ENCODE measurements at regions not wholly inside any gene's neighbourhood (a gene's known extent, or its start where the extent isn't known, plus 50 kb on each side); places are given as distances from the start of the nearest gene placed in this dataset.

DNA sequence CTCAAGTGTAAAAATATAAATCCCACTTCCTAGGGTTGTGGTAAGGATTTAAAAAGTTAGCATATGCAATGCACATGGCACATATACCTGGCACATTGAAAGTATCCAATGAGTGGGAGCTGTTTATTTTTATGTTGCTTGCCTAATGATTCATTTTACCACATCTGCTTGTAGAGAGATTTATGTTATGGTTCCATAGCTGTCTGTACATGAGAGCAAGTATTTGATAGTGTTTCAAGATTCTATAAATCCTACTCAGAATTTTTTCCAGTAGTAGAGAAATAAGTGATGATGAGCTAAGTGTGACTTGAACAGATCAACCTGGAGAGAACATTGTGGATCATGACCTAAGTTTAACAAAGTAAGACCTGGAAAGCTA lies 125.3 kb upstream of the SPTLC3 start:
- no peak overlapping the region for H3K27ac ChIP-seq
- no peaks in the 10 kb centered on the region for H3K9me3 ChIP-seq
- intact Hi-C loops (cut with DNase I), result no loop called here
- TF ChIP-seq, protein P1, sequence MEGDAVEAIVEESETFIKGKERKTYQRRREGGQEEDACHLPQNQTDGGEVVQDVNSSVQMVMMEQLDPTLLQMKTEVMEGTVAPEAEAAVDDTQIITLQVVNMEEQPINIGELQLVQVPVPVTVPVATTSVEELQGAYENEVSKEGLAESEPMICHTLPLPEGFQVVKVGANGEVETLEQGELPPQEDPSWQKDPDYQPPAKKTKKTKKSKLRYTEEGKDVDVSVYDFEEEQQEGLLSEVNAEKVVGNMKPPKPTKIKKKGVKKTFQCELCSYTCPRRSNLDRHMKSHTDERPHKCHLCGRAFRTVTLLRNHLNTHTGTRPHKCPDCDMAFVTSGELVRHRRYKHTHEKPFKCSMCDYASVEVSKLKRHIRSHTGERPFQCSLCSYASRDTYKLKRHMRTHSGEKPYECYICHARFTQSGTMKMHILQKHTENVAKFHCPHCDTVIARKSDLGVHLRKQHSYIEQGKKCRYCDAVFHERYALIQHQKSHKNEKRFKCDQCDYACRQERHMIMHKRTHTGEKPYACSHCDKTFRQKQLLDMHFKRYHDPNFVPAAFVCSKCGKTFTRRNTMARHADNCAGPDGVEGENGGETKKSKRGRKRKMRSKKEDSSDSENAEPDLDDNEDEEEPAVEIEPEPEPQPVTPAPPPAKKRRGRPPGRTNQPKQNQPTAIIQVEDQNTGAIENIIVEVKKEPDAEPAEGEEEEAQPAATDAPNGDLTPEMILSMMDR (IDR thresholded peaks at IDR 0.05), result no peak
- no peak for DNase-seq
- no peaks in the 10 kb centered on the region for H3K36me3 ChIP-seq (ENCODE audit: insufficient read depth in 1 of 2, low read depth in 1 of 2)
- ATAC-seq, result no peak
- H3K4me3 ChIP-seq, result no peak overlapping the region
- H3K4me1 ChIP-seq, result no peaks in the 10 kb centered on the region
- H3K27me3 ChIP-seq (ENCODE audit: insufficient read depth in 3 of 3, low read length in 2 of 3), result no peaks in the 10 kb centered on the region

DNA sequence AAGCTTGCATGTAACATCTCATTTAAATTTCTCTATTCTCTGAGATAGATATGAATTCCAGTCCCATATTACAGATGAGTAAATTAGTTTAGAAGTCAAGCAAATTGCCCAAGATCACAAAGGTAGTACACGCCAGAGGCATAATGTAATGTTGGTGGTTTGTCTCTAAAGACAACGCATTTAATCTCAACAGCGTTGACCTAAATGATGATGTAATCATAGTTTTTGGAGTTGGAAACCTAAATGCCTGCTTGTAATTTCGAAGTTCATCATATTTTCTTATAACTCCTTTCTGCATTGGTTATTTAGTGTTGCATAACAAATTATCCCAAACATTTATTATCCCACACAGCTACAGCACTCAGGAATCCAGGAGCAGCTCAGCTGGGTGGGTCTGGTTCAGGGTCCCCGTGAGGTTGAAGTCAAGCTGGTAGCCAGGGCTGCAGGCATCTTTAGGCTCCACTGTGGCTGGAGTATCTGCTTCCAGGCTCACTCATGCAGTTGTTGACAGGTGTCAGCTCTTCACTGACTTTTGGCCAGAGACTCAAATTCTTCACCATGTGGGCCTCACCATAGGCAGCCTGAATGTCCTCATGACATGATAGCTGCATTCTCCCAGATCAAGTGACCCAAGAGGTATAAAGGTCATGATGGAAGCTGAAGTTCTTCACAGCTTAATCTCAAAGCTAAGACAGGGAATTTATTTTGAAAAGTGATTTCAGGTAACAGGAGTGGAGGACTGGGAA lies 122.0 kb upstream of the SPTLC3 start:
- TF ChIP-seq, protein P1 (IDR thresholded peaks at IDR 0.05), result no peak
- DNase-seq (no peak), ATAC-seq (peak in 2 of 4 donors; percentile 27 to 85)
- H3K27me3 ChIP-seq (ENCODE audit: insufficient read depth in 3 of 3, low read length in 2 of 3), result no peaks in the 10 kb centered on the region
- no peak overlapping the region for H3K27ac ChIP-seq
- intact Hi-C loops (cut with DNase I), result no loop called here
- H3K36me3 ChIP-seq (ENCODE audit: insufficient read depth in 1 of 2, low read depth in 1 of 2), result no peaks in the 10 kb centered on the region
- WGBS, 3 donors, result 77 to 79% (median 77%) methylated on average over 5 of the region's 5 CpGs
- no peaks in the 10 kb centered on the region for H3K9me3 ChIP-seq
- H3K4me1 ChIP-seq, result no peaks in the 10 kb centered on the region
- no peak overlapping the region for H3K4me3 ChIP-seq

DNA sequence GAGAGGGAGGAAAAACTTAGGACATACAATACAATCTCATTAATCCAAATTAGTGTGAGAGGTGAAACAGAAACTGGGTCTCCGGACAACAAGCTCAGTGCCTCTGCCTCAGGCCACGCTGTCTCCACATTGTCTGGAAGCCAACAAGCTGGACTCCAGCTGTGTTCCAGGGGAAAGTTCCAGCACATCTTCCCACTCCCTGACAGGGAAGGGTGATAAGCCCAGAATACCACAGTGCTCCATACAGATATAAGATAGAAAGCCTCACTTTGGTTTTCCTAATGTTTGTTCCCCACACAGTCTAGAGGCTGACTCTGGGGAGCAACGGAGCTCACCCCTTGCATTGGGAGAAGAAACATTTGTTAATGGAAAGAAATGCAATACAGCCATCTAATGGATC lies 117.1 kb upstream of the SPTLC3 start:
- DNase-seq (no peak), ATAC-seq (no peak)
- H3K4me1 ChIP-seq, result no peaks in the 10 kb centered on the region

DNA sequence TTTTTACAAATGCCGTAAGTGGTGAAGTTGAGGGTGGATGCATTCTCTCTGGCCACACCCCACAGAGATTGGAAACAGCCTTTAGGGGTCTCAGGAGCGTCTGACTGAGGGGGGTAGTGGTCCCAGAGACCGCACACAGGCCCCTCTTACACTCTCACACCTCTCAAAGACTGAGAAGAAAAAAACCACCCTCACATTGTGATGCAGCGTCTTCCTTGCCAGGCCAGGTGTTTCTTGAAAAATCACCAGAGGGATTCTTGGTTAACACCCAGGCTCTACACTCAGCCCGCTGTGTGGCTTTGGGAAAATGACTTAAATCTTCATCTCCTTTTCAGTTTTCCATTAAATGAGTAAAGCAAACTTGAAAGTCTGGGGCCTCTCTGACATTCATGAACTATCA lies 115.8 kb upstream of the SPTLC3 start:
- TF ChIP-seq, protein P1 (IDR thresholded peaks at IDR 0.05), result no peak
- ATAC-seq (no peak), DNase-seq (no peak)
- 66 to 73% (median 69%) methylated on average over 5 of the region's 5 CpGs for WGBS, 3 donors
- intact Hi-C loops (cut with DNase I), result no loop called here
- no peak overlapping the region for H3K4me3 ChIP-seq
- H3K9me3 ChIP-seq, result no peaks in the 10 kb centered on the region
- H3K4me1 ChIP-seq, result no peaks in the 10 kb centered on the region
- H3K27ac ChIP-seq, result no peak overlapping the region
- no peaks in the 10 kb centered on the region for H3K27me3 ChIP-seq (ENCODE audit: insufficient read depth in 3 of 3, low read length in 2 of 3)
- no peaks in the 10 kb centered on the region for H3K36me3 ChIP-seq (ENCODE audit: insufficient read depth in 1 of 2, low read depth in 1 of 2)

More for the DNA sequence above, 117.1 kb upstream of the SPTLC3 start:
- no peak overlapping the region for H3K4me3 ChIP-seq
- TF ChIP-seq, protein P1 (IDR thresholded peaks at IDR 0.05), result no peak
- no peaks in the 10 kb centered on the region for H3K9me3 ChIP-seq
- intact Hi-C loops (cut with DNase I), result no loop called here
- no peaks in the 10 kb centered on the region for H3K36me3 ChIP-seq (ENCODE audit: insufficient read depth in 1 of 2, low read depth in 1 of 2)
- 54 to 69% (median 68%) methylated on average over 3 of the region's 3 CpGs for WGBS, 3 donors
- H3K27me3 ChIP-seq (ENCODE audit: insufficient read depth in 3 of 3, low read length in 2 of 3), result no peaks in the 10 kb centered on the region
- no peak overlapping the region for H3K27ac ChIP-seq

DNA sequence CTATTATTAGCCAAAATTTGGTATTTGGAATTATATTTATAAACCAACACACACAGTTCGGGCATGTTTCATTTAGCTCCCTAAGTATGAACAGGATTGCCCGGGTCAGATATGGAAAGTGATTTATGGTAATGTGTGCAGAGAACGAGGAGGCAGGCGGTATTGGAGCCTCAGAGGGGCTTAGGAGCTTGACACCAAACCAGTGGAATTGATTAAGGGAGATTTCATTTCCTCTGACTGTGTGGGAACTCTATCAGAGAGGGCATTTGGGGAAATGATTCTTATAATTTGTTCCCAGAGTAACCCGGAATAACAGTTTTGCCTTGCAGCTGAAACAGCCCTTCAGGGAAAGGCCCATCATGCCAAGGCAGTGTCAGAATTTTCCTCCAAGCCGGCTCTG lies 115.1 kb upstream of the SPTLC3 start:
- TF ChIP-seq, protein P1 (IDR thresholded peaks at IDR 0.05), result no peak
- no peaks in the 10 kb centered on the region for H3K9me3 ChIP-seq
- no peaks in the 10 kb centered on the region for H3K36me3 ChIP-seq (ENCODE audit: insufficient read depth in 1 of 2, low read depth in 1 of 2)
- H3K4me3 ChIP-seq, result no peak overlapping the region
- no peaks in the 10 kb centered on the region for H3K27me3 ChIP-seq (ENCODE audit: insufficient read depth in 3 of 3, low read length in 2 of 3)
- no peak for ATAC-seq
- H3K4me1 ChIP-seq, result no peaks in the 10 kb centered on the region
- intact Hi-C loops (cut with DNase I), result no loop called here
- H3K27ac ChIP-seq, result no peak overlapping the region
- WGBS, 3 donors, result 55 to 56% (median 56%) methylated on average over 6 of the region's 6 CpGs
- DNase-seq, result no peak
